ENCODE measurements at regions not wholly inside any gene's neighbourhood (a gene's known extent, or its start where the extent isn't known, plus 50 kb on each side); places are given as distances from the start of the nearest gene placed in this dataset.

GRCh38 chr1:157319567-157319966 lies 181.4 kb upstream of the ETV3 start:
- TF ChIP-seq POLR2A (IDR thresholded peaks at IDR 0.05): no peak
- no peak for TF ChIP-seq CTCF (IDR thresholded peaks at IDR 0.05)
- TF ChIP-seq EP300 (IDR thresholded peaks at IDR 0.05): no peak
- no peak for TF ChIP-seq POLR2AphosphoS5 (IDR thresholded peaks at IDR 0.05)

Measured in upper lobe of left lung (tissue), 4 donors.